ENCODE measurements at regions not wholly inside any gene's neighbourhood (a gene's known extent, or its start where the extent isn't known, plus 50 kb on each side); places are given as distances from the start of the nearest gene placed in this dataset.
"Not testable (repeated sequence)": the region's sequence is repeated elsewhere in the genome, so short reads cannot be mapped to it uniquely, and the experiment has no call there.

DNA sequence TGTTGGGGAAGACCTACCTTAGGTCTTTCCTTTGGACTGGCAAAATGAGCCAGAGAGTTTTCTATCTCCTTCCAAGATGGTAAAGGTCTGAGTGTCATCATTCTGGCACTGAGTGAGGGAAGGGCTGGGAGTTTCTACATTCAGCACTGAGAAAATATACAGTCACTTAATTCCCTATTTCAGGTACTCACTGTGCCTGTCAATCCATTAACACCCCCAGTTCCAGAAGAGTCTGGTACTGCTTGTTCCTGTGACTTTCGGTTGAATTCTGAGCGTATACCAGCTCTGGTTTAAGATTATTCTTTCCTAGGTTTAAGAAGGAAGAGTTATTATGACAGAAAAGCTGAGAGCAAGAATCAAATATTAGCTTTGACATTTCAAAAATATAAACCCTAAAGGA lies 68.4 kb downstream of the MTX3 start:
- Histone ChIP-seq H3K9me3 (ENCODE audit: low read length) (no peaks in the 10 kb centered on the region), H3K79me2 (replicated peaks; ENCODE audit: insufficient read depth, low read length) (no peaks in the 10 kb centered on the region), H3F3A (ENCODE audit: insufficient read depth, low read length, poor library complexity, severe bottlenecking) (no peaks in the 10 kb centered on the region), H3K27ac (ENCODE audit: low read length) (no peak overlapping the region), H3K4me3 (ENCODE audit: low read length) (no peak overlapping the region), H3K36me3 (ENCODE audit: insufficient read depth, low read length) (no peaks in the 10 kb centered on the region), H3K9me2 (ENCODE audit: insufficient read depth, low read length) (no peaks in the 10 kb centered on the region), H3K9ac (ENCODE audit: low read length) (no peak overlapping the region), H2AFZ (ENCODE audit: low read depth, low read length) (no peak overlapping the region), H3K27me3 (ENCODE audit: insufficient read depth, low read depth, low read length) (no peaks in the 10 kb centered on the region), H3K4me2 (ENCODE audit: low read length) (no peak overlapping the region), H4K20me1 (ENCODE audit: insufficient read depth) (no peaks in the 10 kb centered on the region)
- TF ChIP-seq TAF1 (IDR thresholded peaks at IDR 0.05; ENCODE audit: low read depth), result no peak
- TF ChIP-seq SMC3 (conservative IDR thresholded peaks at IDR 0.05; ENCODE audit: poor library complexity), result no peak
- no peak for TF ChIP-seq EZH2 (IDR thresholded peaks at IDR 0.05; ENCODE audit: borderline replicate concordance, insufficient read depth, low read length, poor library complexity, severe bottlenecking)
- TF ChIP-seq RAD21 (conservative IDR thresholded peaks at IDR 0.05), result no peak
- TF ChIP-seq, protein P1, sequence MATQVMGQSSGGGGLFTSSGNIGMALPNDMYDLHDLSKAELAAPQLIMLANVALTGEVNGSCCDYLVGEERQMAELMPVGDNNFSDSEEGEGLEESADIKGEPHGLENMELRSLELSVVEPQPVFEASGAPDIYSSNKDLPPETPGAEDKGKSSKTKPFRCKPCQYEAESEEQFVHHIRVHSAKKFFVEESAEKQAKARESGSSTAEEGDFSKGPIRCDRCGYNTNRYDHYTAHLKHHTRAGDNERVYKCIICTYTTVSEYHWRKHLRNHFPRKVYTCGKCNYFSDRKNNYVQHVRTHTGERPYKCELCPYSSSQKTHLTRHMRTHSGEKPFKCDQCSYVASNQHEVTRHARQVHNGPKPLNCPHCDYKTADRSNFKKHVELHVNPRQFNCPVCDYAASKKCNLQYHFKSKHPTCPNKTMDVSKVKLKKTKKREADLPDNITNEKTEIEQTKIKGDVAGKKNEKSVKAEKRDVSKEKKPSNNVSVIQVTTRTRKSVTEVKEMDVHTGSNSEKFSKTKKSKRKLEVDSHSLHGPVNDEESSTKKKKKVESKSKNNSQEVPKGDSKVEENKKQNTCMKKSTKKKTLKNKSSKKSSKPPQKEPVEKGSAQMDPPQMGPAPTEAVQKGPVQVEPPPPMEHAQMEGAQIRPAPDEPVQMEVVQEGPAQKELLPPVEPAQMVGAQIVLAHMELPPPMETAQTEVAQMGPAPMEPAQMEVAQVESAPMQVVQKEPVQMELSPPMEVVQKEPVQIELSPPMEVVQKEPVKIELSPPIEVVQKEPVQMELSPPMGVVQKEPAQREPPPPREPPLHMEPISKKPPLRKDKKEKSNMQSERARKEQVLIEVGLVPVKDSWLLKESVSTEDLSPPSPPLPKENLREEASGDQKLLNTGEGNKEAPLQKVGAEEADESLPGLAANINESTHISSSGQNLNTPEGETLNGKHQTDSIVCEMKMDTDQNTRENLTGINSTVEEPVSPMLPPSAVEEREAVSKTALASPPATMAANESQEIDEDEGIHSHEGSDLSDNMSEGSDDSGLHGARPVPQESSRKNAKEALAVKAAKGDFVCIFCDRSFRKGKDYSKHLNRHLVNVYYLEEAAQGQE (IDR thresholded peaks at IDR 0.05; ENCODE audit: borderline replicate concordance), result no peak
- no peak for TF ChIP-seq MXI1 (conservative IDR thresholded peaks at IDR 0.05; ENCODE audit: poor library complexity, severe bottlenecking)
- TF ChIP-seq, protein P2, sequence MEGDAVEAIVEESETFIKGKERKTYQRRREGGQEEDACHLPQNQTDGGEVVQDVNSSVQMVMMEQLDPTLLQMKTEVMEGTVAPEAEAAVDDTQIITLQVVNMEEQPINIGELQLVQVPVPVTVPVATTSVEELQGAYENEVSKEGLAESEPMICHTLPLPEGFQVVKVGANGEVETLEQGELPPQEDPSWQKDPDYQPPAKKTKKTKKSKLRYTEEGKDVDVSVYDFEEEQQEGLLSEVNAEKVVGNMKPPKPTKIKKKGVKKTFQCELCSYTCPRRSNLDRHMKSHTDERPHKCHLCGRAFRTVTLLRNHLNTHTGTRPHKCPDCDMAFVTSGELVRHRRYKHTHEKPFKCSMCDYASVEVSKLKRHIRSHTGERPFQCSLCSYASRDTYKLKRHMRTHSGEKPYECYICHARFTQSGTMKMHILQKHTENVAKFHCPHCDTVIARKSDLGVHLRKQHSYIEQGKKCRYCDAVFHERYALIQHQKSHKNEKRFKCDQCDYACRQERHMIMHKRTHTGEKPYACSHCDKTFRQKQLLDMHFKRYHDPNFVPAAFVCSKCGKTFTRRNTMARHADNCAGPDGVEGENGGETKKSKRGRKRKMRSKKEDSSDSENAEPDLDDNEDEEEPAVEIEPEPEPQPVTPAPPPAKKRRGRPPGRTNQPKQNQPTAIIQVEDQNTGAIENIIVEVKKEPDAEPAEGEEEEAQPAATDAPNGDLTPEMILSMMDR (IDR thresholded peaks at IDR 0.05; ENCODE audit: poor library complexity, severe bottlenecking), result no peak
- TF ChIP-seq POLR2AphosphoS5 (IDR thresholded peaks at IDR 0.05), result no peak
- no peak for TF ChIP-seq EP300 (conservative IDR thresholded peaks at IDR 0.05; ENCODE audit: poor library complexity, severe bottlenecking)

DNA sequence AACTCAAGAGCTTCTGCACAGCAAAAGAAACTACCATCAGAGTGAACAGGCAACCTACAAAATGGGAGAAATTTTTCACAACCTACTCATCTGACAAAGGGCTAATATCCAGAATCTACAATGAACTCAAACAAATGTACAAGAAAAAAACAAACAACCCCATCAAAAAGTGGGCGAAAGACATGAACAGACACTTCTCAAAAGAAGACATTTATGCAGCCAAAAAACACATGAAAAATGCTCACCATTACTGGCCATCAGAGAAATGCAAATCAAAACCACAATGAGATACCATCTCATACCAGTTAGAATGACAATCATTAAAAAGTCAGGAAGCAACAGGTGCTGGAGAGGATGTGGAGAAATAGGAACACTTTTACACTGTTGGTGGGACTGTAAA lies 83.6 kb downstream of the MTX3 start:
- H3F3A ChIP-seq (ENCODE audit: insufficient read depth, low read length, poor library complexity, severe bottlenecking); H3K9ac ChIP-seq (ENCODE audit: low read length); H3K4me3 ChIP-seq (ENCODE audit: low read length): not testable (repeated sequence)

DNA sequence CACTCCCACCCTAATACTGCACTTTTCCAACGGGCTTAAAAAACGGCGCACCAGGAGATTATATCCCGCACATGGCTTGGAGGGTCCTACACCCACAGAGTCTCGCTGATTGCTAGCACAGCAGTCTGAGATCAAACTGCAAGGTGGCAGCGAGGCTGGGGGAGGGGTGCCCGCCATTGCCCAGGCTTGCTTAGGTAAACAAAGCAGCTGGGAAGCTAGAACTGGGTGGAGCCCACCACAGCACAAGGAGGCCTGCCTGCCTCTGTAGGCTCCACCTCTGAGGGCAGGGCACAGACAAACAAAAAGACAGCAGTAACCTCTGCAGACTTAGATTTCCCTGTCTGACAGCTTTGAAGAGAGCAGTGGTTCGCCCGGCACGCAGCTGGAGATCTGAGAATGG lies 88.5 kb downstream of the MTX3 start:
- H3K27me3 ChIP-seq (ENCODE audit: insufficient read depth, low read depth, low read length); H3K9me2 ChIP-seq (ENCODE audit: insufficient read depth, low read length); H3F3A ChIP-seq (ENCODE audit: insufficient read depth, low read length, poor library complexity, severe bottlenecking); H3K9me3 ChIP-seq (ENCODE audit: low read length); H3K4me3 ChIP-seq (ENCODE audit: low read length); H3K79me2 ChIP-seq (replicated peaks; ENCODE audit: insufficient read depth, low read length); H2AFZ ChIP-seq (ENCODE audit: low read depth, low read length); H3K9ac ChIP-seq (ENCODE audit: low read length); H4K20me1 ChIP-seq (ENCODE audit: insufficient read depth); H3K4me2 ChIP-seq (ENCODE audit: low read length); H3K27ac ChIP-seq (ENCODE audit: low read length); H3K36me3 ChIP-seq (ENCODE audit: insufficient read depth, low read length): not testable (repeated sequence)

More for the DNA sequence above, 83.6 kb downstream of the MTX3 start:
- not testable (repeated sequence) for H2AFZ ChIP-seq (ENCODE audit: low read depth, low read length); H3K27ac ChIP-seq (ENCODE audit: low read length); H3K79me2 ChIP-seq (replicated peaks; ENCODE audit: insufficient read depth, low read length); H3K9me2 ChIP-seq (ENCODE audit: insufficient read depth, low read length); H4K20me1 ChIP-seq (ENCODE audit: insufficient read depth); H3K36me3 ChIP-seq (ENCODE audit: insufficient read depth, low read length); H3K4me2 ChIP-seq (ENCODE audit: low read length); H3K9me3 ChIP-seq (ENCODE audit: low read length); H3K27me3 ChIP-seq (ENCODE audit: insufficient read depth, low read depth, low read length)
